Gastroesophageal sphincter (tissue), 4 donors: ENCODE measurements at regions not wholly inside any gene's neighbourhood (a gene's known extent, or its start where the extent isn't known, plus 50 kb on each side); places are given as distances from the start of the nearest gene placed in this dataset.

ENCODE experiments used
- ATAC-seq: fragments of 150-250 bp; one replicate; pipeline ENCODE4 v1.9.1; 2016; ENCODE audit warnings: mild to moderate bottlenecking, moderate library complexity
- H3K27ac ChIP-seq, 4 donors: fragments of 200-600 bp; sonication (generic) in 3 of 4; 1 replicate in 3 of 4; 2 replicates in 1 of 4; pipeline ENCODE4 v1.5.1; 2016 to 2019
- H3K27me3 ChIP-seq: fragments of 200-600 bp; sonication (generic); one replicate; pipeline ENCODE4 v1.5.1; 2019
- H3K36me3 ChIP-seq, 2 donors: fragments of 200-600 bp; sonication (generic); one replicate each; pipeline ENCODE4 v1.5.1; 2019; ENCODE audit warnings: control low read depth in 1 of 2
- H3K4me1 ChIP-seq, 3 donors: fragments of 200-600 bp; sonication (generic); 1 replicate in 2 of 3; 2 replicates in 1 of 3; pipeline ENCODE4 v1.5.1; 2016 to 2019; ENCODE audit warnings: control low read depth in 2 of 3
- H3K4me3 ChIP-seq, 2 donors: fragments of 200-600 bp; sonication (generic); one replicate each; pipeline ENCODE4 v1.5.1; 2019; ENCODE audit warnings: mild to moderate bottlenecking in 1 of 2, moderate library complexity in 1 of 2
- H3K9me3 ChIP-seq, 3 donors: fragments of 200-600 bp; sonication (generic); one replicate each; pipeline ENCODE4 v1.5.1; 2017 to 2019; ENCODE audit warnings: control low read depth in 2 of 3
- EP300 ChIP-seq: sonication (generic); formaldehyde crosslinking; IDR thresholded peaks from one replicate; pipeline ENCODE4 v1.6.1; 2017; ENCODE audit warnings: antibody characterized with exemption, mild to moderate bottlenecking
- POLR2A ChIP-seq, 2 donors: fragments of 450-650 bp; IDR thresholded peaks; one replicate each; pipeline ENCODE4 v1.6.1; 2017; ENCODE audit warnings: antibody characterized with exemption in 2 of 2, mild to moderate bottlenecking in 2 of 2, moderate library complexity in 1 of 2
- POLR2AphosphoS5 ChIP-seq: sonication (generic); formaldehyde crosslinking; IDR thresholded peaks from one replicate; pipeline ENCODE4 v1.6.1; 2017; ENCODE audit warnings: antibody characterized with exemption
- WGBS, 2 donors: methylation state at CpG; one replicate each; pipeline ENCODE4 v1.1.5; 2018; ENCODE audit warnings: low coverage in 1 of 2; 5-methylcytosine and 5-hydroxymethylcytosine counted together
- TF ChIP-seq, protein P1 (sequence below), 4 experiments: fragments of 200-600 bp in 2 of 4; fragments of 450-650 bp in 2 of 4; sonication (generic) in 1 of 4; IDR thresholded peaks; one replicate each; pipeline ENCODE4 v1.5.1; 2017 to 2019; ENCODE audit warnings: antibody characterized with exemption in 4 of 4, mild to moderate bottlenecking in 2 of 4, moderate library complexity in 2 of 4

DNA sequence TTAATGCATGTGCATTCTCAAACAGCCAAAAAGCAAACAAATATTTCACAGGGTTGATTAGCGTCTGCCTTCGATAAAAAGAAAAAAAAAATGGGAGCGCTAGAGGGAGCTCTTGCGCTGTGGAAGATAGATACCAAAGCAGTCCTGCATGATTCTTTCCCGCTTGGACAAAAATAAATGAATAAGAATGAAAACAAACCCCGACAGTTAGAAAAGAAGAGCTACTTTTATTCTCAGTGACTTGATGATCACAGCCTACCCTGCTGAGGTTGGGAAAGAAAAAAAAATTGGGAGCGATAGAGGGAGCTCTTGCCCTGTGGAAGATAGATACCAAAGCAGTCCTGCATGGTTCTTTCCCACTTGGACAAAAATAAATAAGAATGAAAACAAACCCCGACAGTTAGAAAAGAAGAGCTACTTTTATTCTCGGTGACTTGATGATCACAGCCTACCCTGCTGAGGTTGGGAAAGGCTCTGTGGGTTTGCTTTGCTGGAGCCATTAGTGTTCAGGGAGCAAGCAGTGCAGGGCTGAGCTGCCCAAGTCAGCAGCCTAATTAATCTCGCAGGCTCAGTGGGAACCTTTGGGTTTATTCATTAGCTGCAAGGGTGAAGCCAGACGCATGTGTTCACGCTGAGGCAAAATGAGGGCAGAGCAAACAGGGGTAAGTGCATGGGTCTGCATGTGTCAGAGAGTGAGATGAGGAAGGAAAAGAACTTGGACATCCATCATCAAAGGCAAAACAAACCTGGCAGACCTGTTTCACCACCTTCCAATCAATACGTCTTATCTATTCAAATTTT lies 249.3 kb upstream of the PRKX start:
- no peaks in the 10 kb centered on the region for H3K9me3 ChIP-seq
- H3K4me1 ChIP-seq = no peaks in the 10 kb centered on the region
- no peaks in the 10 kb centered on the region for H3K27me3 ChIP-seq
- ATAC-seq = no peak
- no peak overlapping the region for H3K27ac ChIP-seq
- H3K4me3 ChIP-seq = no peak overlapping the region
- no peaks in the 10 kb centered on the region for H3K36me3 ChIP-seq
- WGBS, 2 donors = 2 to 6% methylated on average over 8 to 9 of the region's 13 CpGs
- TF ChIP-seq, protein P1, sequence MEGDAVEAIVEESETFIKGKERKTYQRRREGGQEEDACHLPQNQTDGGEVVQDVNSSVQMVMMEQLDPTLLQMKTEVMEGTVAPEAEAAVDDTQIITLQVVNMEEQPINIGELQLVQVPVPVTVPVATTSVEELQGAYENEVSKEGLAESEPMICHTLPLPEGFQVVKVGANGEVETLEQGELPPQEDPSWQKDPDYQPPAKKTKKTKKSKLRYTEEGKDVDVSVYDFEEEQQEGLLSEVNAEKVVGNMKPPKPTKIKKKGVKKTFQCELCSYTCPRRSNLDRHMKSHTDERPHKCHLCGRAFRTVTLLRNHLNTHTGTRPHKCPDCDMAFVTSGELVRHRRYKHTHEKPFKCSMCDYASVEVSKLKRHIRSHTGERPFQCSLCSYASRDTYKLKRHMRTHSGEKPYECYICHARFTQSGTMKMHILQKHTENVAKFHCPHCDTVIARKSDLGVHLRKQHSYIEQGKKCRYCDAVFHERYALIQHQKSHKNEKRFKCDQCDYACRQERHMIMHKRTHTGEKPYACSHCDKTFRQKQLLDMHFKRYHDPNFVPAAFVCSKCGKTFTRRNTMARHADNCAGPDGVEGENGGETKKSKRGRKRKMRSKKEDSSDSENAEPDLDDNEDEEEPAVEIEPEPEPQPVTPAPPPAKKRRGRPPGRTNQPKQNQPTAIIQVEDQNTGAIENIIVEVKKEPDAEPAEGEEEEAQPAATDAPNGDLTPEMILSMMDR (IDR thresholded peaks at IDR 0.05) = peak in 3 of 4 experiments; percentile 4 to 53 (median 9)
- TF ChIP-seq POLR2AphosphoS5 = no peak
- TF ChIP-seq EP300 = no peak
- no peak for TF ChIP-seq POLR2A (IDR thresholded peaks at IDR 0.05)

DNA sequence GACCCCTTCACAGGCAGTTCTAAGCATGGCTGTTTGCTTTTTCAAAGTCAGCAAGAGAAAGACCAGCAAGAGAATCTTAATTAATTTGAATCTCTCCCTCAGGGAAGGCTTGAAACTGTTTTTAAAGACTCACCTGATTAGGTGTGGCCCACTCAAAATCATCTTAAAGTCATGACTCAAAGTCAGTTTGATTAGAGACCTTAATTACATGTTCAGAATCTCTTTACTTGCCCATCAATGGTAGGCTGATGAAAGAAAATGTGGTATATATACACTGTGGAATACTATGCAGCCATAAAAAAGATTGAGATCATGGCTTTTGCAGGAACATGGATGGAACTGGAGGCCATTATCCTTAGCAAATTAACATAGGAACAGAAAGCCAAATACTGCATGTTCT lies 247.5 kb upstream of the PRKX start:
- no peaks in the 10 kb centered on the region for H3K27me3 ChIP-seq
- H3K36me3 ChIP-seq = no peaks in the 10 kb centered on the region
- no peak overlapping the region for H3K27ac ChIP-seq
- ATAC-seq = no peak
- TF ChIP-seq EP300 = no peak
- TF ChIP-seq POLR2A (IDR thresholded peaks at IDR 0.05) = no peak
- no peak for TF ChIP-seq POLR2AphosphoS5
- H3K4me3 ChIP-seq = no peak overlapping the region
- H3K4me1 ChIP-seq = no peaks in the 10 kb centered on the region
- H3K9me3 ChIP-seq = no peaks in the 10 kb centered on the region

DNA sequence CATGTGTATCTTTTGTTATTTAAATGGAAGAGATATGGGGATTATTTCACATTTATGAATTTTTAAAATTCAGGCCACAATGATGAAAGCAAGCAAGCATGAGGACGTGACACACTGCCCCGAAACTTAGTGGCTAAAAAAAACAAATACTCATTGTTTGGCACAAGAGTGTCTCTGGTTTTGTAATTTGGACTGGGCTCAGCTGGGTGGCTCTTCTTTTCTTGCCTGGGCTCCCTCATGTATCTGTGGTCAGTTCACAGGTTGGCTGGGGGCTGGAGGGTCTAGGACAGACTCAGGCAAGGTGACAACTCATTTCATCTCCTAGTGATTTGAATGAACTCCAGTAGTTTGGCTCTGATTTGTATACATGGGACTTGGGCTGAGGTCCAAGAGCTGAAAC lies 238.4 kb upstream of the PRKX start:
- Histone ChIP-seq H3K36me3 (no peaks in the 10 kb centered on the region), H3K27ac (no peak overlapping the region), H3K9me3 (peaks cover 0 to 6% (median 0%) of the 10 kb centered on the region in 3 donors), H3K27me3 (no peaks in the 10 kb centered on the region), H3K4me3 (no peak overlapping the region), H3K4me1 (no peaks in the 10 kb centered on the region)
- WGBS, 2 donors = 59 to 85% methylated on average over 2 of the region's 2 CpGs
- TF ChIP-seq POLR2A (IDR thresholded peaks at IDR 0.05) (no peak), EP300 (no peak), POLR2AphosphoS5 (no peak)
- TF ChIP-seq, protein P1 (IDR thresholded peaks at IDR 0.05) = no peak
- no peak for ATAC-seq

DNA sequence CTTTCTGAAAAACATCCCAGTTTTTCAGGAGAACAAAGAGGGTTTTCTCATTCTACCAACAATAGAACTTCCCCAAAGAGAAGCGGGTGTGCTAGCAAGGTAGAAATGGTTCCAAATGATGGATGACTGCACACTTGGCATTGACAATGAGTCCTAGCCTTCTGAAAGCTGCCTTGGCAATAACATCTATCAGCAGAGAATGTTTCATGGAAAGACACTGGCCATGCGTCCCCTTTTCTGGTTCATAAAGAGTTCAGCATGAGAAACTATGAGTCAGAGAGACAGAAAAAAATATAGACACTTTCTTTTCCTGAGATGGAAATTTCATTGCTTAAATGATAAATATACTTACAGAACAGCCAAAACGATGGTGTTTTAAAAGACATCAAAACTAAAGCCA lies 236.9 kb upstream of the PRKX start:
- peaks cover 0 to 6% (median 0%) of the 10 kb centered on the region in 3 donors for H3K9me3 ChIP-seq
- no peak overlapping the region for H3K27ac ChIP-seq
- no peaks in the 10 kb centered on the region for H3K27me3 ChIP-seq
- 25 to 48% methylated on average over 1 to 2 of the region's 3 CpGs for WGBS, 2 donors
- TF ChIP-seq, protein P1 (IDR thresholded peaks at IDR 0.05) = no peak
- TF ChIP-seq POLR2A (IDR thresholded peaks at IDR 0.05) (no peak), POLR2AphosphoS5 (no peak), EP300 (no peak)
- no peaks in the 10 kb centered on the region for H3K4me1 ChIP-seq
- H3K36me3 ChIP-seq = no peaks in the 10 kb centered on the region
- no peak for ATAC-seq
- H3K4me3 ChIP-seq = no peak overlapping the region

DNA sequence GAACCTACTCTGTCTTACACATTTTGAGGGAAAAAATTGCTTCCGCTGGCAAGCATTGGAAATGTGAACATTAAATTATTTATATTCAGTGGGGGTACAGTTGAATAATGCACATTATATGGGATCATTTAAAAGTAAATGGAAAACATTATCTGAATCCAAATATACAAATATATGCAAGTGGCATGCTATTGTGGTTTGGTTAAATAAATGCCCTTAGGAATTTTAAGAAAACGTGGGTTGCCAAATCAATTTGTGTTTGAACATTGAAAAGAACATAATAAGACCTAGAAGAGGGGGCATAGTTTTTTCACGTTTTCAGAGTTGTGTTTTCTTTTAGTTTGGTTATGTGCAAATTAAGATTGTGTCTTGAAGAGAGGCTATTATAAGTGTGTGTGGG lies 230.5 kb upstream of the PRKX start:
- ATAC-seq = no peak
- no peak overlapping the region for H3K4me3 ChIP-seq
- no peaks in the 10 kb centered on the region for H3K27me3 ChIP-seq
- H3K4me1 ChIP-seq = no peaks in the 10 kb centered on the region
- H3K36me3 ChIP-seq = no peaks in the 10 kb centered on the region
- TF ChIP-seq EP300 = no peak
- no peak for TF ChIP-seq POLR2A (IDR thresholded peaks at IDR 0.05)
- TF ChIP-seq, protein P1 (IDR thresholded peaks at IDR 0.05) = no peak
- no peak for TF ChIP-seq POLR2AphosphoS5
- 21 to 54% methylated on average over 3 of the region's 3 CpGs for WGBS, 2 donors
- H3K27ac ChIP-seq = no peak overlapping the region
- no peaks in the 10 kb centered on the region for H3K9me3 ChIP-seq
